Keratinocyte (primary cell): ENCODE measurements at regions not wholly inside any gene's neighbourhood (a gene's known extent, or its start where the extent isn't known, plus 50 kb on each side); places are given as distances from the start of the nearest gene placed in this dataset.

Experiments
- DNase-seq: peaks from one replicate; pipeline ENCODE4 v3.0.0-alpha.2; 2011; ENCODE audit warnings: low read depth, missing footprints, low spot score
- FAIRE-seq: peaks from 2 replicates; lab custom pipeline; 2011; peaks lifted over from hg19 to GRCh38; lab: Jason Lieb, UNC
- H2AFZ ChIP-seq: 2 replicates; pipeline ENCODE4 v1.6.0; 2012; ENCODE audit warnings: low read length, control low read depth, inconsistent platforms; ENCODE audit not compliant: control insufficient read depth
- H3K27ac ChIP-seq: 2 replicates; pipeline ENCODE4 v1.5.1; 2011; ENCODE audit warnings: low read length; ENCODE audit not compliant: control insufficient read depth, insufficient read depth
- H3K27me3 ChIP-seq: 3 replicates; pipeline ENCODE4 v1.6.0; 2011; ENCODE audit warnings: low read length; ENCODE audit not compliant: control insufficient read depth, insufficient read depth; ENCODE audit errors: extremely low read depth
- H3K36me3 ChIP-seq, 2 experiments: 2 replicates in 1 of 2; 3 replicates in 1 of 2; pipeline ENCODE4 v1.5.1; 2011; ENCODE audit warnings: low read length in 2 of 2, mild to moderate bottlenecking in 1 of 2; ENCODE audit not compliant: control insufficient read depth in 2 of 2, insufficient read depth in 2 of 2; ENCODE audit errors: extremely low read depth in 1 of 2
- H3K4me1 ChIP-seq: 3 replicates; pipeline ENCODE4 v1.5.1; 2011; ENCODE audit warnings: low read length; ENCODE audit not compliant: control insufficient read depth, insufficient read depth; ENCODE audit errors: extremely low read depth
- H3K4me2 ChIP-seq: 3 replicates; pipeline ENCODE4 v1.6.0; 2011; ENCODE audit warnings: low read depth, low read length; ENCODE audit not compliant: control insufficient read depth, insufficient read depth; ENCODE audit errors: extremely low read depth
- H3K4me3 ChIP-seq, 3 experiments: fragments of 200-600 bp in 1 of 3; sonication (generic) in 1 of 3; 2 replicates in 2 of 3; 3 replicates in 1 of 3; pipeline ENCODE4 v1.5.1; 2011 to 2016; ENCODE audit warnings: low read length in 3 of 3, mild to moderate bottlenecking in 3 of 3, control low read depth in 2 of 3, inconsistent platforms in 1 of 3, low read depth in 1 of 3, mixed read lengths in 1 of 3, mixed run types in 1 of 3, moderate library complexity in 1 of 3; ENCODE audit not compliant: control insufficient read depth in 2 of 3, insufficient read depth in 2 of 3; ENCODE audit errors: extremely low read depth in 1 of 3
- H3K79me2 ChIP-seq: 2 replicates; pipeline ENCODE4 v1.6.0; 2012; ENCODE audit warnings: low read length; ENCODE audit not compliant: control insufficient read depth, insufficient read depth
- H3K9ac ChIP-seq: 3 replicates; pipeline ENCODE4 v1.6.0; 2011; ENCODE audit warnings: low read length; ENCODE audit not compliant: control insufficient read depth, insufficient read depth; ENCODE audit errors: extremely low read depth
- H3K9me1 ChIP-seq: 3 replicates; pipeline ENCODE4 v1.6.0; 2011; ENCODE audit warnings: low read length; ENCODE audit not compliant: control insufficient read depth, insufficient read depth; ENCODE audit errors: extremely low read depth
- H3K9me3 ChIP-seq: 2 replicates; pipeline ENCODE4 v1.5.1; 2012; ENCODE audit warnings: low read depth, low read length; ENCODE audit not compliant: control insufficient read depth
- H4K20me1 ChIP-seq: 3 replicates; pipeline ENCODE4 v1.6.0; 2011; ENCODE audit warnings: low read length; ENCODE audit not compliant: control insufficient read depth, insufficient read depth; ENCODE audit errors: extremely low read depth
- EZH2 ChIP-seq: IDR thresholded peaks from one replicate; pipeline ENCODE4 v1.6.1; 2012; ENCODE audit warnings: inconsistent platforms, mild to moderate bottlenecking, low read length, moderate library complexity
- dilution Hi-C: fragments of 300-500 bp; cut with MboI; formaldehyde crosslinking; loops from one replicate; pipeline ENCODE4 v1.7.0; 2020; ENCODE audit warnings: low sequenced_read_pairs; ENCODE audit not compliant: extremely low pct_ligation_motif_present
- TF ChIP-seq, protein P1 (sequence below), 3 experiments: IDR thresholded peaks in 1 of 3; conservative IDR thresholded peaks in 1 of 3; optimal IDR thresholded peaks in 1 of 3; 2 replicates in 2 of 3; 3 replicates in 1 of 3; pipeline versions ENCODE3 to v1.5.1; 2011; ENCODE audit warnings: low read length in 3 of 3, mild to moderate bottlenecking in 3 of 3, moderate library complexity in 2 of 3, control low read depth in 1 of 3, inconsistent platforms in 1 of 3; ENCODE audit not compliant: insufficient read depth in 2 of 3; ENCODE audit errors: extremely low read depth in 1 of 3

DNA sequence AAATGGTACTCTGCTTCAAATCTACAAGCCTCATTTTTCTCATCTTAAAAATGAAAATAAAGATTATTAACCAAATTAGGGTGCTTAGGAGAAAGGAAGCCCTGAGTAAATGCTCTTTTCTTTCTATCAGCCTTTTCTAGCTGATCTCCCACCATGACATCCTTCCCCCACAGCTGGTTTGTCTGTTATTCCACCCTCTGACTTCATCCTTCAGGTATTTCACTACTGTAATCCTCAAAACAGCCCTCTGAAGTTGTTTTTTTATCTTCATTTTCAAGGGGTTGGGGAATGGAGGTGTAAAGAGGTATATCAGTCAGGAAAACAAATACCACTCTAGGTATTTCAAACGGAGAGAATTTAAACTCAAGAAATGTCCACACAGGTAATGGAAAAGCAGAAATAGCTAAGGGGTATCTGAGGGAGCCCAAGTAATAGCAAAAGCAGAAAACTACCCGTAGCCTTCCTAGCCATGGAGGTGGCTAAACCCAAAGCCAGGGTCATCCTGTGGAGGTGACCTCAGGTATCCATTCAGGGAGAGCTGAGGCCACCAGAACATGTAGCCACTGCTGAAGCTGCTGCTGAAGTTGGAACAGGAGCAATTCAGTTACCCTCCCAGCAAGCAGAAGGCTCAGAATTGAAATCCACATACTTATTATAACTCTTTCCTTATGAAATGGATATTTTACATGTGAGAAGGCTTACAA, 990.9 kb upstream of the ACVR2A start:
- no peaks in the 10 kb centered on the region for H3K36me3 ChIP-seq
- FAIRE-seq (peak; percentile 46), DNase-seq (no peak)
- no peak overlapping the region for H3K4me3 ChIP-seq
- H2AFZ ChIP-seq, result peak overlapping the region; percentile 14
- H4K20me1 ChIP-seq, result no peaks in the 10 kb centered on the region
- peaks cover 9% of the 10 kb centered on the region for H3K4me1 ChIP-seq
- H3K27me3 ChIP-seq, result no peaks in the 10 kb centered on the region
- no peak overlapping the region for H3K27ac ChIP-seq
- no peak for TF ChIP-seq EZH2
- TF ChIP-seq, protein P1, sequence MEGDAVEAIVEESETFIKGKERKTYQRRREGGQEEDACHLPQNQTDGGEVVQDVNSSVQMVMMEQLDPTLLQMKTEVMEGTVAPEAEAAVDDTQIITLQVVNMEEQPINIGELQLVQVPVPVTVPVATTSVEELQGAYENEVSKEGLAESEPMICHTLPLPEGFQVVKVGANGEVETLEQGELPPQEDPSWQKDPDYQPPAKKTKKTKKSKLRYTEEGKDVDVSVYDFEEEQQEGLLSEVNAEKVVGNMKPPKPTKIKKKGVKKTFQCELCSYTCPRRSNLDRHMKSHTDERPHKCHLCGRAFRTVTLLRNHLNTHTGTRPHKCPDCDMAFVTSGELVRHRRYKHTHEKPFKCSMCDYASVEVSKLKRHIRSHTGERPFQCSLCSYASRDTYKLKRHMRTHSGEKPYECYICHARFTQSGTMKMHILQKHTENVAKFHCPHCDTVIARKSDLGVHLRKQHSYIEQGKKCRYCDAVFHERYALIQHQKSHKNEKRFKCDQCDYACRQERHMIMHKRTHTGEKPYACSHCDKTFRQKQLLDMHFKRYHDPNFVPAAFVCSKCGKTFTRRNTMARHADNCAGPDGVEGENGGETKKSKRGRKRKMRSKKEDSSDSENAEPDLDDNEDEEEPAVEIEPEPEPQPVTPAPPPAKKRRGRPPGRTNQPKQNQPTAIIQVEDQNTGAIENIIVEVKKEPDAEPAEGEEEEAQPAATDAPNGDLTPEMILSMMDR (optimal IDR thresholded peaks at IDR 0.05 in 1 of 3, IDR thresholded peaks at IDR 0.05 in 1 of 3, conservative IDR thresholded peaks at IDR 0.05 in 1 of 3; ENCODE audit: extremely low read depth in 1 of 3, insufficient read depth in 2 of 3, low read length in 3 of 3), result no peak
- dilution Hi-C loops, result no loop called here
- H3K9me1 ChIP-seq, result no peaks in the 10 kb centered on the region
- no peaks in the 10 kb centered on the region for H3K9me3 ChIP-seq
- H3K9ac ChIP-seq, result no peak overlapping the region
- no peaks in the 10 kb centered on the region for H3K79me2 ChIP-seq
- no peak overlapping the region for H3K4me2 ChIP-seq

DNA sequence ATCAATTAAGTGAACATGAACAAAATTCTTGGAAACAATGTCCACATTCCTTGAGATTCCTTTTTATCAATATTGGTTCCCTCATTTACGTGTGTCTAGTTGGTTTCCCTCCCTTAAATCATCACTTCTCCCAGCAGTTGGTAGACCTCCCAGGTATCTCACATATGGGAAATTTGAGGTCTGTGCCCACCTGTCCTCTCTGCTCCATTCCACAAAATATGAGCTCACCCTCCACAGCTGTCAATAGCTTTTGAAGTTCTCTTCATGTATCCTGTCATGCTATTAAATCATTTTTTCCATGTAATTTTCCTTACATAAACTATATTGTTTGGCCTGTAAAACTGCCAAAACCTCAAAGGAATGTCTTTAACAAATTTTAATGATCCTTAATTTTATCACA, 992.2 kb upstream of the ACVR2A start:
- H4K20me1 ChIP-seq, result no peaks in the 10 kb centered on the region
- DNase-seq (no peak), FAIRE-seq (no peak)
- H3K27ac ChIP-seq, result no peak overlapping the region
- H3K4me3 ChIP-seq, result no peak overlapping the region
- H3K4me1 ChIP-seq, result peaks cover 9% of the 10 kb centered on the region
- no peaks in the 10 kb centered on the region for H3K27me3 ChIP-seq
- dilution Hi-C loops, result no loop called here
- TF ChIP-seq, protein P1 (optimal IDR thresholded peaks at IDR 0.05 in 1 of 3, IDR thresholded peaks at IDR 0.05 in 1 of 3, conservative IDR thresholded peaks at IDR 0.05 in 1 of 3; ENCODE audit: extremely low read depth in 1 of 3, insufficient read depth in 2 of 3, low read length in 3 of 3), result no peak
- TF ChIP-seq EZH2, result no peak
- H3K36me3 ChIP-seq, result no peaks in the 10 kb centered on the region
- H3K4me2 ChIP-seq, result no peak overlapping the region
- no peak overlapping the region for H3K9ac ChIP-seq
- no peaks in the 10 kb centered on the region for H3K9me1 ChIP-seq
- H2AFZ ChIP-seq, result no peak overlapping the region
- no peaks in the 10 kb centered on the region for H3K79me2 ChIP-seq
- no peaks in the 10 kb centered on the region for H3K9me3 ChIP-seq
